Mucosa of stomach (tissue), 1 donor: ENCODE measurements at regions not wholly inside any gene's neighbourhood (a gene's known extent, or its start where the extent isn't known, plus 50 kb on each side); places are given as distances from the start of the nearest gene placed in this dataset.
"Not testable (repeated sequence)": the region's sequence is repeated elsewhere in the genome, so short reads cannot be mapped to it uniquely, and the experiment has no call there.

Experiments
- H3K27me3 ChIP-seq: one replicate; pipeline ENCODE4 v1.7.0; 2013; ENCODE audit warnings: mild to moderate bottlenecking, low read length; ENCODE audit not compliant: control insufficient read depth, insufficient read depth
- H3K36me3 ChIP-seq: one replicate; pipeline ENCODE4 v1.7.0; 2013; ENCODE audit warnings: low read length; ENCODE audit not compliant: control insufficient read depth, insufficient read depth
- H3K4me1 ChIP-seq: one replicate; pipeline ENCODE4 v1.7.0; 2013; ENCODE audit warnings: mild to moderate bottlenecking, low read length; ENCODE audit not compliant: control insufficient read depth, insufficient read depth
- H3K4me3 ChIP-seq: one replicate; pipeline ENCODE4 v1.7.0; 2013; ENCODE audit warnings: low read length
- H3K9ac ChIP-seq: one replicate; pipeline ENCODE4 v1.7.0; 2013; ENCODE audit warnings: mild to moderate bottlenecking, low read length, moderate library complexity
- H3K9me3 ChIP-seq: one replicate; pipeline ENCODE4 v1.7.0; 2013; ENCODE audit warnings: mild to moderate bottlenecking, low read length, moderate library complexity; ENCODE audit not compliant: control insufficient read depth
- donor health status: Pancreatic carcinoma.

GRCh38 chr1:60670302-60670701 lies 412.1 kb upstream of the NFIA start:
- H3K9me3 ChIP-seq = no peaks in the 10 kb centered on the region
- no peaks in the 10 kb centered on the region for H3K27me3 ChIP-seq
- no peaks in the 10 kb centered on the region for H3K4me1 ChIP-seq
- no peak overlapping the region for H3K9ac ChIP-seq
- no peak overlapping the region for H3K4me3 ChIP-seq
- no peaks in the 10 kb centered on the region for H3K36me3 ChIP-seq

DNA sequence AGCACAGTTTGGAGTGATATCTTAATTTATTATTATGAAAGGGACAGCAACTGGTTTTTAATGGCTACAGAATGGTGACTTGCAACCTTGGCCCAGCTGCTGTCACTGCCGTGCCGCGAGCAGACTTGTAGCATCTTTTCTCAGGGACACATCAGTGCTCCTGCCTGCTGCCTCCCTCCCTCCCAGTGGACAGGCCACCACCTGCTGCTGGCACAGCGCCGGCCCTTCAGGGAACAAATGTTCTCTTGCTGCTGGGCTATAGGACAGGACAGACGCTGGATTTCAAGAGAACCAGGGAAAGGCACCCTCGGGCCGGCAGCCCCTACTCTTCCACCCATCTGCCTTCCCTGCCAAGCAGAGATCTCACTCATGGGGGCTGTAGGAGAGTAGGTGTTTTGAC lies 413.8 kb upstream of the NFIA start:
- Histone ChIP-seq H3K9me3 (no peaks in the 10 kb centered on the region), H3K9ac (no peak overlapping the region), H3K27me3 (no peaks in the 10 kb centered on the region), H3K36me3 (no peaks in the 10 kb centered on the region), H3K4me3 (no peak overlapping the region), H3K4me1 (no peaks in the 10 kb centered on the region)

GRCh38 chr1:60665311-60665710 lies 417.1 kb upstream of the NFIA start:
- no peaks in the 10 kb centered on the region for H3K27me3 ChIP-seq
- H3K36me3 ChIP-seq = no peaks in the 10 kb centered on the region
- H3K4me3 ChIP-seq = no peak overlapping the region
- no peak overlapping the region for H3K9ac ChIP-seq
- no peaks in the 10 kb centered on the region for H3K4me1 ChIP-seq
- no peaks in the 10 kb centered on the region for H3K9me3 ChIP-seq

DNA sequence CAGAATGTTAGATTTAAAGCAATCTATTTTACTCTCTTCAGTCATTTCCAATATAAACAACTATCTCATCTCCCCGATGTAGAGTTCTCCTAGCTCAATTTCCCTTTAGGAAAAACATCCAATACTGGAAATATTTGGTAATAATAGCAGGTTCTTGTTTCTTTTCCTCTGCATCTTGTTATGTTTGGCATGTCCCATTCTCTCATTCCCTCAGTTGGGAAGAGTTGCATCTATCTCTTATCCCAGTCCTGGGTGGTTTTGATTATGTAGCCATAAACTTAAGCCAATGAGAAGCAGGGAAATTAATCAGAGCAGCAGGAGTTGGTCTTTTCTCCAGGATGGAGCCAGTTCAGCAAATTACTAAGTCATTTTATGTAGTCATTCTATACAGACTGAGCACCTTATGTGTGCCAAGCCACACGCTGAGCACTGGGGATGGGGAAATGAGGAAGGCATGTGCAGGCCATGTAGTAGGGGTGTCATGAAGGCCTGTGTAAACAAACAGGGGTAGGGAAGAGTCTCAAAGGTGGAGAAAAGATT lies 418.2 kb upstream of the NFIA start:
- H3K27me3 ChIP-seq = no peaks in the 10 kb centered on the region
- no peaks in the 10 kb centered on the region for H3K36me3 ChIP-seq
- no peaks in the 10 kb centered on the region for H3K4me1 ChIP-seq
- H3K4me3 ChIP-seq = no peak overlapping the region
- H3K9me3 ChIP-seq = no peaks in the 10 kb centered on the region
- H3K9ac ChIP-seq = no peak overlapping the region

- no peak overlapping the region for H3K9ac ChIP-seq
- no peak overlapping the region for H3K4me3 ChIP-seq
- H3K27me3 ChIP-seq = no peaks in the 10 kb centered on the region
- no peaks in the 10 kb centered on the region for H3K36me3 ChIP-seq
- H3K4me1 ChIP-seq = no peaks in the 10 kb centered on the region
- H3K9me3 ChIP-seq = no peaks in the 10 kb centered on the region
These were observed 419.8 kb upstream of the NFIA start for GRCh38 chr1:60662486-60663044.

GRCh38 chr1:60657926-60658325 lies 424.4 kb upstream of the NFIA start:
- Histone ChIP-seq H3K4me3 (no peak overlapping the region), H3K9ac (no peak overlapping the region), H3K4me1 (no peaks in the 10 kb centered on the region), H3K9me3 (no peaks in the 10 kb centered on the region), H3K36me3 (no peaks in the 10 kb centered on the region), H3K27me3 (no peaks in the 10 kb centered on the region)

- Histone ChIP-seq H3K4me3 (no peak overlapping the region), H3K4me1 (no peaks in the 10 kb centered on the region), H3K27me3 (no peaks in the 10 kb centered on the region), H3K36me3 (no peaks in the 10 kb centered on the region), H3K9ac (no peak overlapping the region), H3K9me3 (no peaks in the 10 kb centered on the region)
These were observed 426.5 kb upstream of the NFIA start for GRCh38 chr1:60655679-60656355.

- not testable (repeated sequence) for H3K9me3 ChIP-seq, H3K4me1 ChIP-seq, H3K4me3 ChIP-seq, H3K36me3 ChIP-seq, H3K9ac ChIP-seq, H3K27me3 ChIP-seq
These were observed 442.3 kb upstream of the NFIA start for GRCh38 chr1:60640033-60640551.

DNA sequence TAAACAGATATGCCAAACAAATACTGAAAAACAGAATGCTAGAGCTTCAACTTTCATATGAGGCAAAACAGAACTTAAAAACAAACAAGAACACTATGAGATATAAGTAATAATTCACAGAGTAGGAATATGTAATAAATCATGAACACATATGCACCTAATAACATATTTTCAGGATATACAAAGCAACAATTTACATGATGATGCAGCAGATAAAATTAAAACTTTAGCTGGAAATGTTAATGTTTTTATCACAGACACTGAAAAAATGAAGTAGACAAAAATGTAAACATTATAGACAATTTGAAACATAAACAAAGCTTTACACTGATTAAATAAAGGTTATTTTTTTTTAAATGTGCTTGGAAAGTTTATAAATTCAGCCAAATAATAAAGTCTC lies 443.1 kb upstream of the NFIA start:
- Histone ChIP-seq H3K36me3 (no peaks in the 10 kb centered on the region), H3K4me1 (no peaks in the 10 kb centered on the region), H3K27me3 (no peaks in the 10 kb centered on the region), H3K9me3 (no peaks in the 10 kb centered on the region), H3K4me3 (no peak overlapping the region), H3K9ac (no peak overlapping the region)

DNA sequence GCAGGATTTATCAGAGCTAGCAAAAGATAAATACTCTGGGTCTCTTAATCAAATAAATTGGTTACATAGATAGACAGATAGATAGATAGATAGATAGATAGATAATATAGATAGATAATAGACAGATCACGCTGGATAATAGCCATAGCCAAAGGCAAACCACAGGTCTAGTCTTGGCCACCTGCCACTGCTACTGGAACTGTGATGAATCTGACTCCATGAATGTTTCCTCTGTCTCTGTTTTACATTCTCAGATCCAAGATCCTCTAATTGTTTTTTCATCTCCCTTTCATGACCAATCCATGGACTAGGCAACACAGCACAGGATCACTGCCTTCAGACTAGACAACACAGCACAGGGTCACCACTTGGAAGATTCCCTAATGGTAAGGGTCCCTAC lies 444.7 kb upstream of the NFIA start:
- H3K9me3 ChIP-seq = no peaks in the 10 kb centered on the region
- H3K36me3 ChIP-seq = no peaks in the 10 kb centered on the region
- no peak overlapping the region for H3K9ac ChIP-seq
- H3K4me3 ChIP-seq = no peak overlapping the region
- H3K27me3 ChIP-seq = no peaks in the 10 kb centered on the region
- no peaks in the 10 kb centered on the region for H3K4me1 ChIP-seq

GRCh38 chr1:60636946-60637345 lies 445.4 kb upstream of the NFIA start:
- no peak overlapping the region for H3K9ac ChIP-seq
- no peaks in the 10 kb centered on the region for H3K4me1 ChIP-seq
- H3K4me3 ChIP-seq = no peak overlapping the region
- no peaks in the 10 kb centered on the region for H3K27me3 ChIP-seq
- H3K36me3 ChIP-seq = no peaks in the 10 kb centered on the region
- H3K9me3 ChIP-seq = no peaks in the 10 kb centered on the region

DNA sequence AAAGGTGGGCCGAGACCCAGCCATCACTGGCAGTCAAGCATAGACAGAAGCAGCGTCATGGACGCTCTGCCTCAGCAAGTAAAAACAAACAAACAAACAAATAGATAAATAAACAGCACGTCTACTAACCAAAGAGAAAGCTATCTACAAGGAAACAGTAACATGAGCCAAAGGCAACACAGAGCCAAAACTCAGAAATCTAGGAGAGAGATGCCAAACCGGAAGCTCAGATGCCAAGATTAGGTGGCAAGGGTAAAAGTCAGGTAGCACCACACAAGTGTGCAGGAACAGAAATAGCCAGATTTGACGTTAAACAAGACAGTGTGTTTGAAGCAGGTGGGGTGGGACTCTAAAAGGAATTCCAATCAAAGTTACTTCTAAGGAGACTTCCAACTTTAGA lies 448.3 kb upstream of the NFIA start:
- H3K4me1 ChIP-seq = no peaks in the 10 kb centered on the region
- H3K9me3 ChIP-seq = no peaks in the 10 kb centered on the region
- H3K9ac ChIP-seq = no peak overlapping the region
- no peaks in the 10 kb centered on the region for H3K36me3 ChIP-seq
- H3K4me3 ChIP-seq = no peak overlapping the region
- H3K27me3 ChIP-seq = no peaks in the 10 kb centered on the region
